Epidermal melanocyte (primary cell): ENCODE measurements at regions not wholly inside any gene's neighbourhood (a gene's known extent, or its start where the extent isn't known, plus 50 kb on each side); places are given as distances from the start of the nearest gene placed in this dataset.

Source experiments
- DNase-seq: peaks from one replicate; pipeline ENCODE4 v3.0.0; 2011; ENCODE audit warnings: low spot score; ENCODE audit not compliant: insufficient read length

GRCh38 chr14:95466506-95466905, 49.9 kb downstream of the SYNE3 start:
- no peak for DNase-seq

- DNase-seq, result no peak
Measured at GRCh38 chr14:95465936-95466335, 50.5 kb downstream of the SYNE3 start.

- no peak for DNase-seq
Measured at GRCh38 chr14:95465358-95465757, 51.1 kb downstream of the SYNE3 start.

GRCh38 chr14:95464514-95464913, 51.9 kb downstream of the SYNE3 start:
- DNase-seq, result no peak

DNA sequence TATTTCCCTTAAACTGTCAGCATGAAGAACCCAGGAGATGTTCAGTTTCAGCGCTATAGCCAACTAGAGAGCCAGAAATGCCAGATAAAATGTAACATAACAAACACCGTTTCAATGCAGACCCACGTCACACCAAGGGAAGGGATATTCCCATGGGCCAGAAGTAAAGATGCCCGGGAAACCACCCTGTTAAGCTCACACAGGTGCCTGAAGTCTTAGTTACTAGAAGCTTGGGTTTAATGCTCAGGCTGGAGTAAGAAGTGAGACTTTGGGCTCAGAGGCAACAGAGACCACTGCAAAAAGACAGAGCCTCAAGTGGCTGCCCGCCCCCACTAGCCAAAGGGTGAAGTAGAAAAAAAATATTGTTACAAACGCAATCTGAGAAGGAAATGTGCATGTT, 52.3 kb downstream of the SYNE3 start:
- no peak for DNase-seq

GRCh38 chr14:95463171-95463901, 53.1 kb downstream of the SYNE3 start:
- DNase-seq, result no peak

- no peak for DNase-seq
Measured at GRCh38 chr14:95462491-95462890, 54.0 kb downstream of the SYNE3 start.

- no peak for DNase-seq
Measured at GRCh38 chr14:95460647-95461478, 55.6 kb downstream of the SYNE3 start.

DNA sequence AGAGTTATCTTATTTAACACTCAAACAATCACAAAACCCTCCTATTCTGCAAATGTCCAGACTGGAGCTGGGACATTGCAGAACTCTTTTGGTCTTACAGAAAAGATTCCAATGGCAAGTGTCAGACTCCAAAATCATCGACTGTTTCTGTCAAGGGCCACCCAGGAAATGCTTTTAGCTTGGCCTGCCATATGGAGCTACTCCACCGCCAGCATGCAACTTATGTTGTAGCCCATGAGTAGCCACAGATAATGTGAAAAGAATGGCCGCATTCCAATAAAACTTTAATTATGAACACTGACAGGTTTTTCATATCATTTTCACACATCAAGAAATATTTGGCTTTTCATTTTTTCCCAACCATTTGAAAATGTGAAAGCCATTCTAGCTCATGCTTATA, 57.5 kb downstream of the SYNE3 start:
- DNase-seq, result no peak

DNA sequence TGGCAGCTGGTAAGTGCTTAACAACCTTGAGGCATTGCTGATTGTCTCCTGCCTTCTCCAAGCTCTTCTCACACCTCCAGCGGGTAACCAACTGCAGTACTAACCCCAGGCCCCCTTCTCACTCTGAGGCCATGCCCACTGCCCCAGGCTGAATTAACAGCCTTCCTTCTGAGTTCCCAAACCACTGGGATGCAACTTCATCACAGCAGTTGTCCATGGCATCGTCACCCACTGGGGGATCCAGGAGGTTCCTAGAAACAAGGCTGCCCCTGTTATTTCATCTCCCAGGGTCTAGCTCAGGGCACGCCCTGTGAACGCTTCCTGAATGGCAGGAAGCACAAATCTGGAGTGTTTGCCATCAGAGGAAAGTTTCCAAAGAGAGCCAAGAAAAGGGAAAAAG, 58.0 kb downstream of the SYNE3 start:
- no peak for DNase-seq

- DNase-seq, result no peak
Measured at GRCh38 chr14:95456281-95456680, 60.2 kb downstream of the SYNE3 start.

DNA sequence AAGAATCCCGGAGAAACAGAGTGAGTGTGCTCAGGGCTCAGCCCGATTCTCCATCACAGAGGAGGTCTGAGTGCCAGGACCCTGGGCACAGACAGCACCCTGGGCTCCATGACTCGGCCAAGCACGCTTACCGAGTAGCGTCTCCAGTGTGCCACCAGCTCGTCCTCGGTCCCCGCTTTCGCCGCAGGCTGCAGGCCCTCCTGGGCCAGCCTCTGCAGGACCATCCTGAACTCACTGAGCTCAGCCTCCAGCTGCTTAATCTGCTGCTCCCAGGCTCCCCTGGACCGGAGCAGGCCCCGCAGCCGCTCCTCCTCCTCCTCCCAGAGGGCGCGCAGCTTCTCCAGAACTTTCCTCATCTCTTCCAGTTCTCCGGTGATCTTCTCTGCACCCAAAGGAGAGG, 61.2 kb downstream of the SYNE3 start:
- no peak for DNase-seq

- no peak for DNase-seq
Measured at GRCh38 chr14:95453713-95453980, 62.8 kb downstream of the SYNE3 start.

DNA sequence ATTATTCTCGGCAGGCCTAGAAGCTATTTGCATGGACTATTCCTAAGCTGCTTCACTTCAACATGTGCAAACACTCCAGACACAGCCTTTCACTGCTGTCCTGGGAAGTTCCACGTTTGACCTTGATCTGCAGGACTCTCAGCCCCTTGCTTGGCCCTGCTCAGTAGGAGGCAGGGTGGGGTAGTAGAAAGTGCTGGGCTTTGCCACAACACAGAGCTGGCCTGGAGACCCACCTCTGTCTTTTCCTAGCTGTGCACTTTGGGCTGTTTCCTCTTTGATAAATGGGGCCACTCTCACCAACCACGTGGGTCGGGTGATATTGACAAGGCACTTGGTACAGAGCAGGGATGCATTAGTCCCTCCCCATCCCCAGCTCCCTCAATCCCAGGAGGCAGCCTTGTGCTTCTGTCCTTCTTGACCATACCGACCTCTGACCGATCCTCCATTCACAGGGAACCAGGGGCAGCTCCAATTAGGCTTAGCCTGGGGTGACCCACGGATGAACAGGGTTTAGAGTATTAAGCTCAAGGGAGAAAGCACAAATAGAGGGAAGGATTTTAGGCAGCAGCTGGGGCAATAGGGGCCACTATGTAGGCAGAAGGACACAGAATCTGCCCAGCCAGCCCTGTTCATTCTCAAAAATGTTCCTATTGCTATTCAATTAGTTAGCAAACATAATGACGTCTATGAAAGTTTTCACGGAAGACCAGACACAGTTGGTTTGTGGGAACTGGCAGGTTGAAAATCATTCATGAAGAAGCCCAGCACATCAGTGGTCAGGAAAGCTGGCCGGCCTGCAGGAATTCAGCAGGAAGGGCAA, 63.3 kb downstream of the SYNE3 start:
- DNase-seq, result no peak

- DNase-seq, result no peak
Measured at GRCh38 chr14:95452176-95452892, 64.1 kb downstream of the SYNE3 start.

- DNase-seq, result no peak
Measured at GRCh38 chr14:95449131-95449530, 67.3 kb downstream of the SYNE3 start.

GRCh38 chr14:95446470-95446869, 70.0 kb downstream of the SYNE3 start:
- no peak for DNase-seq

DNA sequence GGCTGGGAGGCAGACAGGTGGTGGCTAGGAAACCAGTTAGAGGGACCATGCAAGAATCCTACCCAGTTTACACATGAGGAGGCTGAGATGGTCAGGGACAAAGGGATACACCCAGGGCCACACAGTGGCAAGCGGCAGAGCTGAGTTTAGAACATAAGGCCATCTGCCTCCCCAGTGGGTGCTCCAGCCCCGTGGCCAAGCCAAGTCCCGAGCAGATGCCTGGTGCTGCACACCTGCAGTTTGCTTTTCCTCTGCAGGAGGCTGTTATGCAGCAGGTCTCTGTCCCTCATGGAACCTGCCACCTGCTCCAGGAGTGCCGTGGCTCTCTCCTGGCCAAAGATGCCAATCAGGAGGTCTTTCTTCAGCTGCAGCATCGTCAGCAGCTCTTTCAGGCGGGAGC, 70.8 kb downstream of the SYNE3 start:
- no peak for DNase-seq

DNA sequence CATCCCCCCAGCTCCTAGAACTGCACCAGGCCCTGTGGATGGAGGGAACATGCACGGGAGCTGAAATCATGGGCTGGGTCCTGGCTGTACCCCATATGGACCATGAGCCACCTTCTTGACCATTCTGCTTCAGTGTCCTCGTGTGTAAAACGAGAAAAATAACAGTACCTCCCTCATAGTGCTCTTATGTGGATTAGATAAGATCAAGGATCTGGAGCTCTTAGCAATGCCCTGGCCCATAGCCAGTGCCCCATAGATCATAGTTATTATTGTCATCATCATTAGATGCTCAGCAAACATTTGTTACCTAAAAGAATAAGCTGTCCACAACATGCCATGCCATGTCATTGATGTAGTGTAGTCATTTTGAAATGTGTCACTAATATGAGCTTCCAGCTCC, 71.3 kb downstream of the SYNE3 start:
- DNase-seq, result no peak

GRCh38 chr14:95444132-95445129, 72.0 kb downstream of the SYNE3 start:
- DNase-seq, result no peak
